OCI-LY7 (cell line): ENCODE measurements at regions not wholly inside any gene's neighbourhood (a gene's known extent, or its start where the extent isn't known, plus 50 kb on each side); places are given as distances from the start of the nearest gene placed in this dataset.
A peak's percentile ranks its signal among the peaks of the same experiment; 100 is the strongest.

Source experiments
- BruUV-seq: library from RNA; stranded (reverse); fragments of 400-500 nt; replicated peaks from 2 replicates; lab custom pipeline; 2021; lab: Mats Ljungman, UMichigan
- CTCF ChIA-PET: fragments of 300-600 bp; sonication (Branson Sonifier 250); formaldehyde crosslinking; loops from one replicate; lab custom pipeline; 2022; ENCODE audit warnings: antibody characterized with exemption; ENCODE audit not compliant: unreplicated experiment; lab: Charles Lee
- POLR2A ChIA-PET: fragments of 300-600 bp; sonication (Branson Sonifier 250); formaldehyde crosslinking; loops from one replicate; lab custom pipeline; 2022; ENCODE audit warnings: antibody characterized with exemption; lab: Charles Lee
- DNase-seq: peaks from one replicate; pipeline ENCODE4 v3.0.0-alpha.2; 2015; ENCODE audit warnings: low spot score
- H2AFZ ChIP-seq: fragments of 200-600 bp; sonication (generic), shearing (Covaris generic); 2 replicates; pipeline ENCODE4 v1.6.1; 2014; ENCODE audit warnings: mild to moderate bottlenecking, antibody characterized with exemption, low read length, moderate library complexity
- H3K27ac ChIP-seq: fragments of 200-600 bp; sonication (generic); 2 replicates; pipeline ENCODE4 v1.5.1; 2014; ENCODE audit warnings: mixed run types, low read depth, mild to moderate bottlenecking, moderate library complexity, low read length, inconsistent platforms; ENCODE audit not compliant: poor library complexity, severe bottlenecking
- H3K36me3 ChIP-seq: fragments of 200-600 bp; sonication (generic); 2 replicates; pipeline ENCODE4 v1.6.1; 2014; ENCODE audit warnings: mild to moderate bottlenecking, antibody characterized with exemption, low read length, moderate library complexity, mixed read lengths; ENCODE audit not compliant: insufficient read depth
- H3K4me1 ChIP-seq: fragments of 200-600 bp; sonication (generic); 2 replicates; pipeline ENCODE4 v1.5.1; 2014; ENCODE audit warnings: mild to moderate bottlenecking, low read length; ENCODE audit not compliant: insufficient read depth, poor library complexity, severe bottlenecking
- H3K4me2 ChIP-seq: fragments of 200-600 bp; sonication (generic); 2 replicates; pipeline ENCODE4 v1.6.1; 2014; ENCODE audit warnings: mild to moderate bottlenecking, low read length
- H3K4me3 ChIP-seq: fragments of 200-600 bp; sonication (generic); 2 replicates; pipeline ENCODE4 v1.5.1; 2014; ENCODE audit warnings: mild to moderate bottlenecking, low read depth, low read length; ENCODE audit not compliant: poor library complexity, severe bottlenecking
- H3K79me2 ChIP-seq: fragments of 200-600 bp; sonication (generic); 2 replicates; pipeline ENCODE4 v1.6.1; 2016; ENCODE audit warnings: low read depth, mild to moderate bottlenecking, low read length, moderate library complexity, mixed read lengths; ENCODE audit not compliant: insufficient read depth
- H3K9me2 ChIP-seq: fragments of 200-600 bp; sonication (generic); 2 replicates; pipeline ENCODE4 v1.6.1; 2016; ENCODE audit warnings: mild to moderate bottlenecking, low read length, mixed read lengths; ENCODE audit not compliant: insufficient read depth
- H3K9me3 ChIP-seq: fragments of 200-600 bp; sonication (generic); 2 replicates; pipeline ENCODE4 v1.6.1; 2014; ENCODE audit warnings: mild to moderate bottlenecking, mixed run types, low read length, mixed read lengths
- H4K20me1 ChIP-seq: fragments of 200-600 bp; sonication (generic); 2 replicates; pipeline ENCODE4 v1.6.1; 2014; ENCODE audit warnings: mild to moderate bottlenecking, antibody characterized with exemption, low read length, moderate library complexity, mixed read lengths; ENCODE audit not compliant: insufficient read depth
- EZH2phosphoT487 ChIP-seq: fragments of 200-600 bp; sonication (generic); IDR thresholded peaks from 2 replicates; pipeline ENCODE4 v1.6.1; 2018; ENCODE audit warnings: low read depth, borderline replicate concordance, mild to moderate bottlenecking, mixed run types, antibody characterized with exemption, low read length, moderate library complexity, mixed read lengths
- intact Hi-C: fragments of 100-400 bp; cut with micrococcal nuclease; formaldehyde crosslinking; loops from one replicate; pipeline ENCODE4 v1.10.0; 2022; ENCODE audit not compliant: unreplicated experiment
- TF ChIP-seq, protein P1 (sequence below): fragments of 200-600 bp; sonication (generic); conservative IDR thresholded peaks from 2 replicates; pipeline ENCODE4 v1.5.1; 2014; ENCODE audit warnings: mild to moderate bottlenecking, antibody characterized with exemption, low read length, moderate library complexity, mixed read lengths

DNA sequence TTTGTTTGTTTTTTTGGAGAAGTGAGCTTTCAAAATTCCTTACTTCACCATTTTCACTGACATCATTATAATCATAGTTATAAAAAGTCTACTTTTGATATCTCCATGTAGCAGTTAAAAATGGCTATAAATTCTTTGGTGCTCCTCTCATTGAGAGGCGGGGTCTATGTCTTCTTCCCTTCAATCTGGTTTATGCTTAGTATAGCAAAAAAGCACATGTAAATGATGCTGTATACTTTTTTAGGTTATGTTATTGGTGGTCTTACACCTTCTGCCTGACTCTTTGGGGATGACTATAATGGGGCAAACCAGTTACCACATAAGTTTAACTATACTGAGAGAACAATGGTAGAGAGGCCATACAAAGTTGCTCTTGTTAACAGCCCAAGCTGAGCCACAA is 289.6 kb downstream of the EPM2A start:
- intact Hi-C loops, result no loop called here
- ChIA-PET CTCF (no interaction called here), POLR2A (interaction anchor here (1.3 kb wide), 1 partner anchor 17 kb away, joined by 3 read pairs; no protein-coding TSS in a partner anchor)
- Histone ChIP-seq H3K79me2 (no peaks in the 10 kb centered on the region), H3K9me2 (no peaks in the 10 kb centered on the region), H3K27ac (no peak overlapping the region), H3K9me3 (no peaks in the 10 kb centered on the region), H4K20me1 (no peaks in the 10 kb centered on the region), H3K36me3 (no peaks in the 10 kb centered on the region), H2AFZ (no peak overlapping the region), H3K4me2 (no peak overlapping the region), H3K4me1 (no peaks in the 10 kb centered on the region), H3K4me3 (no peak overlapping the region)
- no TSS peak for BruUV-seq
- TF ChIP-seq EZH2phosphoT487, result no peak
- TF ChIP-seq, protein P1, sequence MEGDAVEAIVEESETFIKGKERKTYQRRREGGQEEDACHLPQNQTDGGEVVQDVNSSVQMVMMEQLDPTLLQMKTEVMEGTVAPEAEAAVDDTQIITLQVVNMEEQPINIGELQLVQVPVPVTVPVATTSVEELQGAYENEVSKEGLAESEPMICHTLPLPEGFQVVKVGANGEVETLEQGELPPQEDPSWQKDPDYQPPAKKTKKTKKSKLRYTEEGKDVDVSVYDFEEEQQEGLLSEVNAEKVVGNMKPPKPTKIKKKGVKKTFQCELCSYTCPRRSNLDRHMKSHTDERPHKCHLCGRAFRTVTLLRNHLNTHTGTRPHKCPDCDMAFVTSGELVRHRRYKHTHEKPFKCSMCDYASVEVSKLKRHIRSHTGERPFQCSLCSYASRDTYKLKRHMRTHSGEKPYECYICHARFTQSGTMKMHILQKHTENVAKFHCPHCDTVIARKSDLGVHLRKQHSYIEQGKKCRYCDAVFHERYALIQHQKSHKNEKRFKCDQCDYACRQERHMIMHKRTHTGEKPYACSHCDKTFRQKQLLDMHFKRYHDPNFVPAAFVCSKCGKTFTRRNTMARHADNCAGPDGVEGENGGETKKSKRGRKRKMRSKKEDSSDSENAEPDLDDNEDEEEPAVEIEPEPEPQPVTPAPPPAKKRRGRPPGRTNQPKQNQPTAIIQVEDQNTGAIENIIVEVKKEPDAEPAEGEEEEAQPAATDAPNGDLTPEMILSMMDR, result no peak
- no peak for DNase-seq

DNA sequence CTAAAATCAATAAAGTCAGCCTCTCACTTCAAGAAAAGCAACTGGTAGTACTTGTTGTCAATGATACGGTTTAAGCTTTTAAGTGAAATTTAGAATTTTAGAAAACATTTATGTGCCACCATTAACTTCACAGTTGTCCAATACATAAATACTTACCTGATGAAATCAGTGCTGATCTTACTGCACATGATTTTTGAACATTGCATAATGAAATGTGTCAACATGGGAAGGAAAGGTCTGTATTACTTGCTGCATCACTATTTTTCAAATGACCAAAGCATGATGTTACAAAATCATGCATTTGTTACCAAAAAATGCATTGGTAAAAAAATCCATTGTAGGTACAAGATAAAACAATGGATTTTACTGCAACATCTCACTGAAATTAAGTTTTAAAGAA is 284.3 kb downstream of the EPM2A start:
- ChIA-PET CTCF (no interaction called here), POLR2A (interaction anchor here (0.6 to 0.7 kb wide), 2 partner anchors 67 to 92 kb away, joined by 3 to 4 read pairs; no protein-coding TSS in a partner anchor)
- no TSS peak for BruUV-seq
- H3K9me3 ChIP-seq, result no peaks in the 10 kb centered on the region
- no peaks in the 10 kb centered on the region for H3K79me2 ChIP-seq
- no peak overlapping the region for H2AFZ ChIP-seq
- H3K4me2 ChIP-seq, result no peak overlapping the region
- no peak overlapping the region for H3K4me3 ChIP-seq
- TF ChIP-seq, protein P1, result no peak
- TF ChIP-seq EZH2phosphoT487, result no peak
- no peaks in the 10 kb centered on the region for H3K4me1 ChIP-seq
- H3K36me3 ChIP-seq, result no peaks in the 10 kb centered on the region
- intact Hi-C loops, result no loop called here
- no peak overlapping the region for H3K27ac ChIP-seq
- no peak for DNase-seq
- H3K9me2 ChIP-seq, result no peaks in the 10 kb centered on the region
- H4K20me1 ChIP-seq, result no peaks in the 10 kb centered on the region

DNA sequence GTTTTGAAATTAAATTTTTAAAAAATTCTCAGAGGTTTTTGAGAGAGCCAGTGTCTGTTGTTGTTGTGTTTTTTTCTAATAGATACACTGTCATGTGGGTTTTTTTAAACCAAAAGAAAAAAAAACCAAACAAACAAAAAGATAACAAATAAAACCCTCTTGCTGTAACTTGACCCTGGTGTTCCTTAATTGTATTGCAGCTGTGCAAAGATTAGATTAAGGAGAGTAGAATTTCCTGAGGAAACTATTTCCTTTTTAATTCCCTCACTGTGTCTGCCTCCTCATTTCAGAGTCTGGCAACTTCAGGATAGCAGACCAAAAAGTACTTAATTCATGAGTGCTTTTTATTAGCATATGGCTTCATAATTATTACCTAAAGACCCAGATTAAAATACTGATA is 281.9 kb downstream of the EPM2A start:
- BruUV-seq, result no TSS peak
- H3K4me2 ChIP-seq, result no peak overlapping the region
- no peaks in the 10 kb centered on the region for H3K79me2 ChIP-seq
- TF ChIP-seq, protein P1, result peak; percentile 43; the same call in 1 of the 2 replicates
- no peak for TF ChIP-seq EZH2phosphoT487
- H4K20me1 ChIP-seq, result no peaks in the 10 kb centered on the region
- H3K9me3 ChIP-seq, result no peaks in the 10 kb centered on the region
- H3K9me2 ChIP-seq, result no peaks in the 10 kb centered on the region
- no peak overlapping the region for H3K4me3 ChIP-seq
- H2AFZ ChIP-seq, result no peak overlapping the region
- ChIA-PET CTCF (no interaction called here), POLR2A (no interaction called here)
- H3K36me3 ChIP-seq, result no peaks in the 10 kb centered on the region
- H3K27ac ChIP-seq, result no peak overlapping the region
- intact Hi-C loops, result no loop called here
- no peaks in the 10 kb centered on the region for H3K4me1 ChIP-seq
- no peak for DNase-seq
